Heart left ventricle (tissue), 13 donors: ENCODE measurements at regions not wholly inside any gene's neighbourhood (a gene's known extent, or its start where the extent isn't known, plus 50 kb on each side); places are given as distances from the start of the nearest gene placed in this dataset.

Experiments used
- POLR2A ChIP-seq, 2 donors: fragments of 450-650 bp; IDR thresholded peaks; one replicate each; pipeline ENCODE4 v1.6.1; 2017; ENCODE audit warnings: antibody characterized with exemption in 2 of 2, mild to moderate bottlenecking in 2 of 2, moderate library complexity in 2 of 2
- TF ChIP-seq, protein P1 (sequence below), 12 donors: fragments of 200-600 bp; sonication (generic) in 4 of 12; IDR thresholded peaks; one replicate each; pipeline versions ENCODE4 v1.5.0 to v1.8.0; 2018 to 2022; ENCODE audit warnings: antibody characterized with exemption in 12 of 12, mild to moderate bottlenecking in 5 of 12
- donor health status: ischemic (EF 13 %, LVEDD 7.1; RV severe dilation, severe dysfunction).
- donor health status: DM: no; HTN: yes; CAD: no.
- donor health status: DM: no; HTN: no; CAD: no.
- donor health status: ischemic (EF 25% LVEDD 6.9; RV normal size, moderate dysfunction).
- donor health status: ischemic (EF 25% LVEDD 5.7; RV mildly dilated, moderate dysfunction).
- donor health status: ischemic (EF 35%, LVEDD 5.7; RV mildly dilated, moderate dysfunction).
- donor health status: nonischemic (EF 11% LVEDD 7.7; RV severe dilation, severe dysfunction).
- donor health status: DM: yes; HTN: yes; CAD: no.
- donor health status: PGD.
- donor health status: ischemic (EF 29% LVEDD 5.4; RV normal size, mild dysfunction).
- donor health status: nonischemic (EF 23%, LVEDD 6.1; RV moderate dilation, normal function).

DNA sequence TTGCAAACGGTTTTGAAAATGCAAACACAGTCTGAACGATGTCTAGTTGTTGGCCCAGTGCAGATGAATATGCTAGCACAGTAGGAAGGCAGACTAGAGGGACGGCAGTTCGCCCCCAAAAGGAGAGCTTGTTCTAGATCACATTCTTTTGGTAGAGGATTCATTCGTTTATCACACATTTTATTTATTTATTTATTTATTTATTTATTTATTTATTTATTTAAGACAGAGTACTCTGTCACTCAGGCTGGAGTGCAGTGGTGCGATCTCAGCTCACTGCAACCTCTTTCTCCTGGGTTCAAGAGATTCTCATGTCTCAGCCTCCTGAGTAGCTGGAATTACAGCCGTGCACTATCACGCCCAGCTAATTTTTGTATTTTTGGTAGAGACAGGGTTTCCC, 59.4 kb upstream of the ZPBP start:
- TF ChIP-seq POLR2A (IDR thresholded peaks at IDR 0.05): no peak
- TF ChIP-seq, protein P1, sequence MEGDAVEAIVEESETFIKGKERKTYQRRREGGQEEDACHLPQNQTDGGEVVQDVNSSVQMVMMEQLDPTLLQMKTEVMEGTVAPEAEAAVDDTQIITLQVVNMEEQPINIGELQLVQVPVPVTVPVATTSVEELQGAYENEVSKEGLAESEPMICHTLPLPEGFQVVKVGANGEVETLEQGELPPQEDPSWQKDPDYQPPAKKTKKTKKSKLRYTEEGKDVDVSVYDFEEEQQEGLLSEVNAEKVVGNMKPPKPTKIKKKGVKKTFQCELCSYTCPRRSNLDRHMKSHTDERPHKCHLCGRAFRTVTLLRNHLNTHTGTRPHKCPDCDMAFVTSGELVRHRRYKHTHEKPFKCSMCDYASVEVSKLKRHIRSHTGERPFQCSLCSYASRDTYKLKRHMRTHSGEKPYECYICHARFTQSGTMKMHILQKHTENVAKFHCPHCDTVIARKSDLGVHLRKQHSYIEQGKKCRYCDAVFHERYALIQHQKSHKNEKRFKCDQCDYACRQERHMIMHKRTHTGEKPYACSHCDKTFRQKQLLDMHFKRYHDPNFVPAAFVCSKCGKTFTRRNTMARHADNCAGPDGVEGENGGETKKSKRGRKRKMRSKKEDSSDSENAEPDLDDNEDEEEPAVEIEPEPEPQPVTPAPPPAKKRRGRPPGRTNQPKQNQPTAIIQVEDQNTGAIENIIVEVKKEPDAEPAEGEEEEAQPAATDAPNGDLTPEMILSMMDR (IDR thresholded peaks at IDR 0.05): no peak
